Activated B cell treated with CpG ODN at 0.5 μM for 24 hours (primary cell): ENCODE measurements at regions not wholly inside any gene's neighbourhood (a gene's known extent, or its start where the extent isn't known, plus 50 kb on each side); places are given as distances from the start of the nearest gene placed in this dataset.
"Not testable (repeated sequence)": the region's sequence is repeated elsewhere in the genome, so short reads cannot be mapped to it uniquely, and the experiment has no call there.

ENCODE experiments used
- ATAC-seq: fragments of 200-7000 bp; cut with Tn5 transposase; one replicate; pipeline ENCODE4 v1.10.0; 2021; ENCODE audit warnings: low read depth, mild to moderate bottlenecking, moderate library complexity
- CTCF ChIA-PET: fragments of 350-600 bp; sonication (Branson Sonifier 250); formaldehyde crosslinking; loops from one replicate; lab custom pipeline; 2021; ENCODE audit warnings: antibody characterized with exemption; lab: Charles Lee
- POLR2A ChIA-PET: fragments of 350-600 bp; sonication (Branson Sonifier 250); formaldehyde crosslinking; loops from one replicate; lab custom pipeline; 2021; ENCODE audit warnings: antibody characterized with exemption; lab: Charles Lee
- DNase-seq: peaks from one replicate; pipeline ENCODE4 v3.0.0; 2022
- H3K27ac Mint-ChIP-seq: one replicate; pipeline ENCODE4 v1.8.0; 2020; ENCODE audit warnings: mixed read lengths
- H3K27me3 Mint-ChIP-seq: one replicate; pipeline ENCODE4 v1.8.0; 2021; ENCODE audit warnings: mixed read lengths
- H3K36me3 Mint-ChIP-seq: one replicate; pipeline ENCODE4 v1.8.0; 2021; ENCODE audit warnings: low read depth, mixed read lengths
- H3K4me1 Mint-ChIP-seq: one replicate; pipeline ENCODE4 v1.8.0; 2021; ENCODE audit warnings: mixed read lengths
- H3K4me3 Mint-ChIP-seq: one replicate; pipeline ENCODE4 v1.8.0; 2020; ENCODE audit warnings: mild to moderate bottlenecking, mixed read lengths
- H3K9me3 Mint-ChIP-seq: one replicate; pipeline ENCODE4 v1.8.0; 2020; ENCODE audit warnings: mixed read lengths
- CTCF ChIP-seq: fragments of 200-600 bp; IDR thresholded peaks from one replicate; pipeline ENCODE4 v1.8.0; 2022; ENCODE audit warnings: antibody characterized with exemption, mild to moderate bottlenecking
- intact Hi-C: fragments of 100-400 bp; cut with micrococcal nuclease; formaldehyde crosslinking; loops from one replicate; pipeline ENCODE4 v1.15.1; 2024

- H3K9me3 Mint-ChIP-seq, DNase-seq, H3K27ac Mint-ChIP-seq, ATAC-seq, H3K27me3 Mint-ChIP-seq, CTCF ChIA-PET, intact Hi-C loops, H3K36me3 Mint-ChIP-seq, H3K4me3 Mint-ChIP-seq, POLR2A ChIA-PET, H3K4me1 Mint-ChIP-seq: not testable (repeated sequence)
Measured at GRCh38 chr4:27075603-27076002, 215.0 kb downstream of the STIM2 start.

GRCh38 chr4:27078934-27079455 lies 218.4 kb downstream of the STIM2 start:
- TF ChIP-seq CTCF: no peak
- CTCF ChIA-PET: no interaction called here
- no peak for ATAC-seq
- Mint-ChIP-seq H3K4me1 (no peaks in the 10 kb centered on the region), H3K4me3 (no peak overlapping the region), H3K36me3 (no peaks in the 10 kb centered on the region), H3K9me3 (no peaks in the 10 kb centered on the region), H3K27me3 (peaks cover 19% of the 10 kb centered on the region), H3K27ac (no peak overlapping the region)
- DNase-seq: no peak
- intact Hi-C loops: no loop called here
- POLR2A ChIA-PET: no interaction called here

GRCh38 chr4:27081675-27082586 lies 221.3 kb downstream of the STIM2 start:
- intact Hi-C loops: no loop called here
- no peak for ATAC-seq
- H3K9me3 Mint-ChIP-seq: no peaks in the 10 kb centered on the region
- no peak overlapping the region for H3K27ac Mint-ChIP-seq
- no peak overlapping the region for H3K4me3 Mint-ChIP-seq
- peaks cover 34% of the 10 kb centered on the region for H3K27me3 Mint-ChIP-seq
- POLR2A ChIA-PET: no interaction called here
- H3K36me3 Mint-ChIP-seq: no peaks in the 10 kb centered on the region
- no peak for DNase-seq
- TF ChIP-seq CTCF: no peak
- H3K4me1 Mint-ChIP-seq: peaks cover 11% of the 10 kb centered on the region
- CTCF ChIA-PET: no interaction called here

GRCh38 chr4:27082776-27083175 lies 222.1 kb downstream of the STIM2 start:
- Mint-ChIP-seq H3K4me3 (no peak overlapping the region), H3K4me1 (peaks cover 11% of the 10 kb centered on the region), H3K27ac (no peak overlapping the region), H3K36me3 (no peaks in the 10 kb centered on the region), H3K9me3 (no peaks in the 10 kb centered on the region), H3K27me3 (peaks cover 34% of the 10 kb centered on the region)
- intact Hi-C loops: no loop called here
- TF ChIP-seq CTCF: no peak
- ATAC-seq (no peak), DNase-seq (no peak)
- ChIA-PET POLR2A (no interaction called here), CTCF (no interaction called here)

GRCh38 chr4:27084685-27085361 lies 224.2 kb downstream of the STIM2 start:
- Mint-ChIP-seq H3K4me3 (peak overlapping the region; percentile 2), H3K4me1 (peaks cover 11% of the 10 kb centered on the region), H3K27me3 (peaks cover 37% of the 10 kb centered on the region), H3K9me3 (no peaks in the 10 kb centered on the region), H3K27ac (no peak overlapping the region), H3K36me3 (no peaks in the 10 kb centered on the region)
- POLR2A ChIA-PET: no interaction called here
- DNase-seq (no peak), ATAC-seq (no peak)
- CTCF ChIA-PET: no interaction called here
- intact Hi-C loops: no loop called here
- TF ChIP-seq CTCF: no peak
